A204.1 (cell line): ENCODE measurements at regions not wholly inside any gene's neighbourhood (a gene's known extent, or its start where the extent isn't known, plus 50 kb on each side); places are given as distances from the start of the nearest gene placed in this dataset.
"Not testable (repeated sequence)": the region's sequence is repeated elsewhere in the genome, so short reads cannot be mapped to it uniquely, and the experiment has no call there.

ENCODE experiments used
- FAIRE-seq: peaks from 2 replicates; lab custom pipeline; 2012; peaks lifted over from hg19 to GRCh38; lab: Jason Lieb, UNC

- no peak for FAIRE-seq
Observed at GRCh38 chr10:65143723-65144122, 1622.5 kb downstream of the REEP3 start.

DNA sequence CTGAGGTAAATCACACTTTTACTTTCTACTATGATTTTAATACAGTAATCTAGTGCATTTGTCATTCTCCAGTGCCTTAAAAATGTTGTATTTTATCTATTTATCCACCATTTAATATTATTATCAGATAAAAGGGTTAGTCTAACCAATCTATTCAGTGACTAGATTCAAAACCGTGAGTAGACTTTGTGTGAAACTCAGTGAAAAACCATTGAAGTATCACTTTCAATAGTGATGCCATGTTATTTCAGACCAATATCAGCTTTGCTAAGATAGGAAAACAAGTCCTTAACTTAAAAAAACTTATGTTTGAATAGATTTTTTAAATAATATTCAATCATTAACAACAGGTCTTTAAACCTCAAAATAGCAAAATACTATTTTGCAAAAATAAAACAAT is 1628.7 kb downstream of the REEP3 start:
- no peak for FAIRE-seq

GRCh38 chr10:65166272-65166671 is 1645.1 kb downstream of the REEP3 start:
- FAIRE-seq: no peak

- no peak for FAIRE-seq
Observed at GRCh38 chr10:65172249-65172648, 1651.0 kb downstream of the REEP3 start.

- FAIRE-seq: no peak
Observed at GRCh38 chr10:65176994-65177393, 1655.8 kb downstream of the REEP3 start.

DNA sequence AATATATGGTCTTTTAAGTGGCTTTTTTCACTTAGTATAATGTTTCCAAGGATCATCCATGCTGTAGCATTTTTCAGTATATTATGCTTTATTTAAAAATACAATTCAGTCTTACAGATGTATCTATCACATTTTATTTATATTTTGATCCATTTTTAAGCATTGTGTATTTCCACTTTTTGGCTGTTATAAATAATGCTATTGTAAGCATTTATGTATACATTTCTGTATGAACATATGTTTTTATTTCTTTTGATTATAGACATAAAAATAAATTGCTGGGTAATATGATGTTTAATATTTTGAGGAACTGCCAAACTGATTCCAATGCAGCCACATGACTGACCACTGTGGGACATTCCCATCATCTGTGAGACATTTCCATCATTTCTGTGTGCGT is 1662.0 kb downstream of the REEP3 start:
- FAIRE-seq: no peak

DNA sequence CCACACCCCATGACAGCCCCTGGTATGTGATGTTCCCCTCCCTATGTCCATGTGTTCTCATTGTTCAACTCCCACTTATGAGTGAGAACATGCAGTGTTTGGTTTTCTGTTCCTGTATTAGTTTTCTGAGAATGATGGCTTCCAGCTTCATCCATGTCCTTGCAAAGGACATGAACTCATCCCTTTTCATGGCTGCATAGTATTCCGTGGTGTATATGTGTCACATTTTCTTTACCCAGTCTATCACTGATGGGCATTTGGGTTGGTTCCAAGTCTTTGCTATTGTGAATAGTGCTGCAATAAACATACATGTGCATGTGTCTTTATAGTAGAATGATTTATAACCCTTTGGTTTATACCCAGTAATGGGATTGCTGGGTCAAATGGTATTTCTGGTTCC is 1665.5 kb downstream of the REEP3 start:
- FAIRE-seq: not testable (repeated sequence)

- FAIRE-seq: no peak
Observed at GRCh38 chr10:65194126-65194525, 1672.9 kb downstream of the REEP3 start.

DNA sequence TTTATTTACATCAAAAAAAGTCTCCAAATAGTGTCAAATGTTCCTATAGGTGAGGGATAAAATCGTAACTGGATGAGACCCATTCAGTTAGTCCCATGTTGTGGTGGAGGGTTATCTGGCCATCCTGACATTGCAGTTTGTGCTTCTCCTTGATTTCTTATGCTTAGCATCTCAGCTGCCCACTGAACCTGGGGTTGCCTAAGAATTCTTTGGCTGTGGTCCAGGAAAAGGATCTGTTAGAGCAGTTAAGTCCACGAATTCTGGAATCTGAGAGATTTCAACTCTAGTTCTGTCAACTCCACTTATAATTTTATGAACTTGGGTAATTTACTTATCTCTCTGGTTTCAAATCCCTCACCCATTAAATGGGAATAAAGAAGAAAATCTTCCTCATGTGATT is 1673.4 kb downstream of the REEP3 start:
- no peak for FAIRE-seq

DNA sequence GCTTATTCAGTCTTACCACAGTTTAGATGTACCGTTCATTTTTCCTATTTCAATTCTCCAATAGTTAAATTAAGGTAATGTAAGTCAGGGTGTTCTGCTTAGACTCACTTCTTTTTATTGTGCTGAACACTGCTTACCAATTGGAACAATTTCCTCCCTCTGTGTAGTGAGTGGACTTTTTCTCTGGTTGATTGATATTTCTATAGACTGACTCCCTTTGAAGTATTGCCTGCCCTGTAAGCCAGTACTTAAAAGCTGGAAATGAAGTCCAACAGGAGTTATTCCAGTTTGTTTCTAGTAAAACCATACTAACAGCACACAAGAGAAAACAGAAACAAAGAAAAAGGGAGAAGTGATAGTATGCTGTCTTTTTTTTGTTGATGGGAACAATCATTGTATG is 1674.9 kb downstream of the REEP3 start:
- no peak for FAIRE-seq

GRCh38 chr10:65197935-65198334 is 1676.7 kb downstream of the REEP3 start:
- no peak for FAIRE-seq

DNA sequence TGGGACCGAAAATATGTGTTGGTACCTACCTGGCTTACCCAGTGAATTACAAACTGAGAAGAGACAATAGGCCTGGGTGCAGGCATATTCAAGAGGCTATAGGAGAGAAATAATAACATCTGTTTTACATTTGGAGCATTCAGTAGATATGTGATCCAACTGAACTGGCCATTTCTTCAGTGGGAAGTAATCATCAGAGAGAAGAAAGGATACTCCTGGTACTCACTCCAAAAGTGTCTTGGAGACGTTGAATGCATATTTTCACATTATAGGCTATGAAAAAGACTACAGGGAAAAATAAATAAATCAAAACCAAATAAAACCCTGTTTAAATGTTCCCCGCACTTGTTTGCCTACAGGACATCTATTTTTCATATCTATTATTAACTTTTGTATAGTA is 1680.3 kb downstream of the REEP3 start:
- no peak for FAIRE-seq

DNA sequence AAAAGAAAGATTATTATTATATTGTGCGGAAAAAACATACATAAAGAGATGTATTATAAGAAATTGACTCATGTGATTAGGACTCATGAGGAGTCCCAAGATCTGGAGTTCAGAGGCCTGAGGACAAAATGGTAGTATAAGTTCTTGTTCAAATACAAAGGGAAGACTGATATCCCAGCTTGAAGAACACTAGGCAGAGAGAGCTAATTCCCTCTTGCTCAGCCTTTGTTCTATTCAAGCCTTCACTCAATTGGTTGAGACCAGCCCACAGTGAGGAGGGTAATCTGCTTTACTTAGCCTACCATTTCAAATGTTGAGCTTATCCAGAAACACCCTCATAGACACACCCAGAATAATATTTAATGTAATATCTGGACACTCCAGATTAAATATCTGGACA is 1683.8 kb downstream of the REEP3 start:
- FAIRE-seq: no peak

DNA sequence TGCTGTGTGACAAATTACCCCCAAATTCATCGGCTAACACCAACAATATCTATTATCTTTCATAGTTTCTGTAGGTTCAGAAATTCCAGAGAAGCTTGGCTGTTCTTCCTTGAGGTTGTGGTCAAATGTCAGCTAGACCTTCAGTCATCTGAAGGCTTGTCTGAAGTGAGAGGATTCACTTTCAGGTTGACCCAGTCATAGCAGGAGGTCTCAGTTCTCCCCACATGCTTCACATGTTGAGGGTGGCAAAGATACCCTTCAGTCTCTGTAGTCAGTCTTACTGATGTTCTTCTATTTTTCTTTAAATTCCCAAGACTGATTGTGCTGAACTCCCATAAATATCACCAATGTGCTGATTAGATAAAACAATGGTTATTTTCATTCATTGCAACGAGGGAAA is 1692.0 kb downstream of the REEP3 start:
- FAIRE-seq: no peak

DNA sequence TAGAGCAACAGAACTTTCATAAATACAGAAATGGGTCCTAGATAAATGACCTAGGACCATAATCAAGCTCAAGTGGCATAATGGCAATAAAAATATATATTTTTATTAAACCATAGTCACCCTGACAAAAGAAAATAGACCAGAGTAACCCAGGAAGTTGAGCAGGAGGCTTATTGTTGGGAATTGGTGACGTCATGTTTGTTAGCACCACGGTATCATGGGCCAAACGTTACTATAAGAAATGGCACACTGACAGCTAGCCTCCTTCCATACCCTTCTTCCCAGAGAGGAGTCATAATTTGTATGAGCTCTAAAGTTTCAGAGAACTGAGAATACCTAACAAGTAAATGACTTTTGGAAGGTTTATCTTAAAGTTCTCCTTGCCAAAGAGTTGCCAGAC is 1698.2 kb downstream of the REEP3 start:
- FAIRE-seq: no peak

DNA sequence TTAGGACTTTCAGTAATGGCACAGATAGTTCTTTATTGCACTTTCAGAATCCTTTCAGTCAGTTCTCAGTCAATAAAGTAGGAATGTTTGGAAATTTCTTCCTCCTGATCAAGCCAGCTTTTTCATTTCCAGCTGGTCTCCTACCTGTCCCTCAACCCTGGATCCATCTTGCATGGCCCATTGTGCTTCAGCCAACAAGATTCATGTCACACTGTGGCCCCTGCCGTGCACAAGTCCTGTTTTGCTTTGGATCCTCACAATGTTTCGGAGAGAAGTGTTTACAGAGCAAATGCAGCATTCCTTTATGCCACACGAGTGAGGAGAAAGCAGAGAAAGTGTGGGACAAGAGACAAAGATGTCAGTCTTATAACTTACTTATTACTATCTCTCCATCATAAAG is 1694.7 kb upstream of the LRRTM3 start:
- FAIRE-seq: no peak

DNA sequence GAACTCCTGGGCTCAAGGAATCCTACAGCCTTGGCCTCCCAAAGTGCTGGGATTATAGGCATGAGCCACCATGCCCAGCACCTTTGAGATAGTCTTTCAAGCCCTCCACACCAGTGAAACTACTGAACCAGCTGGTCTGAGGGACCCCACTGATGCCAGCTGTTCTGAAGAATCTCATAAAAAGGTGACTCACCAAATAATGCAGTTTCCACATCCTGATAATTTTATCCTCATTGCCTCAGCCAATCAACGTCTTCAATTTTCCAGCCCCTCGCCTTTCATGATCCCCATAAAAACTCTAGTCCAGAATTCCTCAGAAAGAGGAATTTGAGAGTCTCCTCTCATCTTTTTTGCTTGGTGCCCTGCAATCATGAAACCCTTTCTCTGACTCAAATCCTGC is 1691.6 kb upstream of the LRRTM3 start:
- no peak for FAIRE-seq

DNA sequence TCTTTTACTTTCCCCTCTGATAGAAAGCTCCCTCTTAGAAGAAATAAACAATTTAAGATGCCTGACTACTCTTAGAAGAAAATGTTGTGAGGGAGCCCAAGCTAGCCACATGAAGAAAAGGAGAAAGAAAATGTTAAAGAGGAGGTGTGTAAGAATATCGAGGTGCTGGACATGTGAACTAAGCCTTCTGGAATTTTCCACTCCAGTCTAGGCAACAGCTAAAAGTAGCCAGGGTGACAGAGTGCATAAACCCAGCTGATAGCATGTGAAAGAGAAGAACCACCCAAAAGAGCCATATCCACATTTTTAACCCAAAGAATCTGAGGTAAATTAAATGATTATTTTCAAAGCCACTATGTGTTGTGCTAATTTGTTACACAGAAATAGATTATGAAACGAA is 1690.6 kb upstream of the LRRTM3 start:
- no peak for FAIRE-seq

DNA sequence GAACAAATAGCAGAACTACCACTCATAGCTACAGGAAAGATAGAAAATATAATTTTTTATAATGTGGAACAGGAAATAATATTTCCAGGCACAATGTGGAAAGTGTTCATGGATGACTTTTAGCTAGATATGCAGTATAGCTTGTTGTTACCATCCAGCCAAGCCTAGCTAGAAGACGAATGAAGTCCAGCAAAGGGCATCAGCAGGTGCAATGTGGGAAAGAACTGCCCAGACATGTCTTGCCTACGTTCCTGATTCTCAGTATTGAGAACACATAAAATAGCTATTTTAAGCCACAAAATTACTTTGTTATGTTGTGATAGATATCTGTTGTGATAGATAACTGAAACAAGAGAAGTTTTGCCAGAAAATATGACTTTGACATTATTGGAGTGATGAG is 1690.0 kb upstream of the LRRTM3 start:
- no peak for FAIRE-seq

DNA sequence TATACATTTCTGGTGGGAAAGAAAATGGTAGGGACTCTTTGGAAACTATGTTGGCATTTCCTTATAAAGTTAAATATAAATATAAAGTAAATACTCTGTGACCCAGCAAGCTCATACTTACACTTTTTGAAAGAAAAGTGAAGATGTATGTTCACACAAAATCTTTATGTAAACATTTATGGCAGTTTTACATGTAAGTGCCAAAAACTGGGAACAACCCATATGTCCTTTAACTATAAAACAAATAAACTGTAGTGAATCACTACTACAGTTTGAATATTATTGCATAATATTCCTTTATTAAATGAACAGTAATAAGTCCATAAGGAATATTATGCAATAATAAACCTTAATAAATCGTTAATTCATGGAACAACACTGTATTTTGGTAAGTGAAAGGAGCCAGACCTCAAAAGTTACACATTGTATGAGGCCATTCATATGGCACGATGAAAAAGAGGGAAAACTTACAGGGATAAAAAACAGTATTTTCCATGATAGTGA is 1660.3 kb upstream of the LRRTM3 start:
- no peak for FAIRE-seq

DNA sequence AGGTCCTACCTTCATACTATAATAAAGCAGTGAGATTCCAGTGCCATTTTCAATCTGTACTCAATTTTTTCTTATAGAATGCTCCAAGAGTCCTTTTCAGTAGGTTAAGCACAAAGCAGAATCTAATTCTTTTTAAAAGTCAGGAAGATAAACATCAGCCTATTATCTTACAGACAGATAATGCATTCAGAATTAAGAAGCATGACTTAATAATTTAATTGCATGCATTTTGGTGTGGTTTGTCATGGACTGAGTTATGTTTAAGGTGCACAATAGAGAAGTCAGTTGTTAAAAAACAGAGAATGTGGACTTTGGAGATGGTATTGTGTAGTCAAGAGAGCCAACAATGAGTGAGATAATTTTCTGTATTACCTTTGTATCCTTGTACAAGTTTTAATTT is 1656.3 kb upstream of the LRRTM3 start:
- not testable (repeated sequence) for FAIRE-seq

DNA sequence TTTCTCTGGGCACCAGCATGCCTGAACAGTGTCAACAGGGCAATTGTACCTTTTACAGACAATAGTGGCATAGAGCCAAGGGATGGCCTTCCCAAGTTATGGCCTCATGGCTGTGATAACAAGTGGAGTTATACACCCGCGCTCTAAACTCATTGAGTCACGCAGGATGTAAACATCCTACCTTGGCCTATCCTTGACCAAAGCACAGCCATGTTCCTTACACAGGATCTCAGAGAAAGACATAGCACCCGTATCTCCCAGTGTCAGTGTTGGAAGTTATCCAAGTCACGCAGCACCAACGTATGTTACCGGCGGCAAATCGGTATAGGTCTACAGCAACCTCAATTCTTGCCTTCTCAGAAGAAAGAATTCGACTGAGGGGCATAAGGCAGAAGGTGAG is 1654.9 kb upstream of the LRRTM3 start:
- FAIRE-seq: no peak

GRCh38 chr10:65273115-65273514 is 1652.7 kb upstream of the LRRTM3 start:
- FAIRE-seq: no peak

- no peak for FAIRE-seq
Observed at GRCh38 chr10:65275296-65275695, 1650.5 kb upstream of the LRRTM3 start.

- no peak for FAIRE-seq
Observed at GRCh38 chr10:65284495-65285041, 1641.3 kb upstream of the LRRTM3 start.
